GM12878 (cell line): ENCODE measurements at regions not wholly inside any gene's neighbourhood (a gene's known extent, or its start where the extent isn't known, plus 50 kb on each side); places are given as distances from the start of the nearest gene placed in this dataset.

ENCODE experiments used
- ATAC-seq: fragments of 200-7000 bp; cut with Tn5 transposase; 3 replicates; pipeline ENCODE4 v1.9.1; 2020; ENCODE audit warnings: mild to moderate bottlenecking, moderate library complexity
- BruUV-seq: library from RNA; stranded (reverse); fragments of 400-500 nt; replicated peaks from 2 replicates; lab custom pipeline; 2021; lab: Mats Ljungman, UMichigan
- CTCF ChIA-PET: fragments of 300-600 bp; sonication (Branson Sonifier 250); formaldehyde crosslinking; extraction: SDS; loops from one replicate; lab custom pipeline; 2021; ENCODE audit warnings: inconsistent platforms; lab: Yijun Ruan, JAX
- POLR2A ChIA-PET: fragments of 350-600 bp; formaldehyde crosslinking; extraction: SDS; loops from one replicate; lab custom pipeline; 2021; ENCODE audit warnings: inconsistent platforms; lab: Charles Lee
- RAD21 ChIA-PET: fragments of 300-600 bp; sonication (Branson Sonifier 250); formaldehyde crosslinking; loops from one replicate; lab custom pipeline; 2023; ENCODE audit warnings: antibody characterized with exemption; ENCODE audit not compliant: unreplicated experiment; lab: Charles Lee
- SMC1A ChIA-PET: fragments of 300-600 bp; sonication (Branson Sonifier 250); formaldehyde crosslinking; loops from one replicate; lab custom pipeline; 2023; ENCODE audit not compliant: unreplicated experiment, uncharacterized antibody; lab: Charles Lee
- DNase-seq: peaks from one replicate; pipeline ENCODE4 v3.0.0-alpha.2; 2011; ENCODE audit warnings: low read depth, low spot score
- FAIRE-seq: peaks from 3 replicates; lab custom pipeline; 2011; peaks lifted over from hg19 to GRCh38; lab: Jason Lieb, UNC
- H2AFZ ChIP-seq: 2 replicates; pipeline ENCODE4 v1.6.0; 2011; ENCODE audit warnings: low read depth, low read length, control low read depth; ENCODE audit not compliant: control insufficient read depth
- H3K27ac ChIP-seq: 2 replicates; pipeline ENCODE4 v1.5.1; 2011; ENCODE audit warnings: control low read depth; ENCODE audit not compliant: control insufficient read depth, insufficient read depth
- H3K27me3 ChIP-seq, 2 experiments: replicated peaks in 1 of 2; 2 replicates each; pipeline versions ENCODE4 v1.6.0 to v1.6.1; 2011; ENCODE audit warnings: low read length in 1 of 2; ENCODE audit not compliant: control insufficient read depth in 2 of 2, insufficient read depth in 2 of 2
- H3K36me3 ChIP-seq, 2 experiments: 2 replicates each; pipeline ENCODE4 v1.5.1; 2011; ENCODE audit warnings: low read length in 1 of 2; ENCODE audit not compliant: control insufficient read depth in 2 of 2, insufficient read depth in 2 of 2
- H3K4me1 ChIP-seq: 2 replicates; pipeline ENCODE4 v1.6.1; 2011; ENCODE audit warnings: mild to moderate bottlenecking, low read length, moderate library complexity, mixed read lengths; ENCODE audit not compliant: control insufficient read depth, insufficient read depth
- H3K4me2 ChIP-seq: 2 replicates; pipeline ENCODE4 v1.6.0; 2011; ENCODE audit warnings: control low read depth; ENCODE audit not compliant: control insufficient read depth, insufficient read depth
- H3K4me3 ChIP-seq: fragments of 200-600 bp; sonication (generic); 2 replicates; pipeline ENCODE4 v1.5.1; 2016
- H3K79me2 ChIP-seq: 2 replicates; pipeline ENCODE4 v1.6.0; 2011; ENCODE audit warnings: low read length; ENCODE audit not compliant: control insufficient read depth, insufficient read depth
- H3K9ac ChIP-seq: 2 replicates; pipeline ENCODE4 v1.8.0; 2011; ENCODE audit warnings: low read length, control low read depth, mixed read lengths; ENCODE audit not compliant: control insufficient read depth, insufficient read depth
- H3K9me3 ChIP-seq: replicated peaks from 3 replicates; pipeline ENCODE4 v1.5.1; 2011; ENCODE audit warnings: mild to moderate bottlenecking, low read length; ENCODE audit not compliant: control insufficient read depth, insufficient read depth
- H4K20me1 ChIP-seq: 2 replicates; pipeline ENCODE4 v1.6.0; 2011; ENCODE audit not compliant: control insufficient read depth, insufficient read depth
- NFIC ChIP-seq: IDR thresholded peaks from 2 replicates; pipeline ENCODE4 v1.6.1; 2012; ENCODE audit warnings: low read depth, mild to moderate bottlenecking, inconsistent platforms, low read length, moderate library complexity
- NFYB ChIP-seq: IDR thresholded peaks from 2 replicates; pipeline ENCODE4 v1.6.1; 2011; ENCODE audit warnings: low read depth, mild to moderate bottlenecking, low read length, improper control_type of control experiment, moderate library complexity; ENCODE audit not compliant: insufficient read depth
- NRF1 ChIP-seq: conservative IDR thresholded peaks from 2 replicates; pipeline ENCODE4 v1.6.1; 2011; ENCODE audit warnings: mild to moderate bottlenecking, low read depth, low read length, improper control_type of control experiment
- POLR2AphosphoS5 ChIP-seq: IDR thresholded peaks from 2 replicates; pipeline ENCODE4 v1.6.1; 2011; ENCODE audit warnings: mild to moderate bottlenecking, low read length, inconsistent platforms
- RELA ChIP-seq: fragments of 450-650 bp; IDR thresholded peaks from 2 replicates; pipeline ENCODE4 v1.8.0; 2014; ENCODE audit warnings: borderline replicate concordance; ENCODE audit not compliant: partially characterized antibody
- SRF ChIP-seq, 2 experiments: IDR thresholded peaks; 2 replicates each; pipeline ENCODE4 v1.6.1; 2011; ENCODE audit warnings: low read depth in 2 of 2, low read length in 2 of 2, mild to moderate bottlenecking in 1 of 2, moderate library complexity in 1 of 2
- ZBTB11 ChIP-seq: fragments of 450-650 bp; formaldehyde crosslinking; IDR thresholded peaks from 2 replicates; pipeline ENCODE4 v1.5.0; 2022; ENCODE audit warnings: mild to moderate bottlenecking, missing genetic modification characterization
- whole genome bisulfite sequencing: methylation state at CpG from one replicate; pipeline ENCODE4 v1.1.6; 2016; ENCODE audit warnings: low lambda C conversion rate; ENCODE audit not compliant: insufficient replicate concordance, insufficient coverage; ENCODE audit errors: missing lambda C conversion rate; 5-methylcytosine and 5-hydroxymethylcytosine counted together
- in situ Hi-C: fragments of 300-500 bp; cut with MboI; formaldehyde crosslinking; loops from 9 replicates; pipeline ENCODE4 v1.14.3; 2018; ENCODE audit warnings: mixed read lengths
- intact Hi-C: fragments of 100-400 bp; cut with micrococcal nuclease; formaldehyde crosslinking; loops from one replicate; pipeline ENCODE4 v1.14.2; 2022; ENCODE audit not compliant: unreplicated experiment
- TF ChIP-seq, protein P1 (sequence below): IDR thresholded peaks from 2 replicates; pipeline ENCODE4 v1.6.1; 2011; ENCODE audit warnings: mild to moderate bottlenecking, low read depth, low read length, moderate library complexity; ENCODE audit not compliant: insufficient replicate concordance

DNA sequence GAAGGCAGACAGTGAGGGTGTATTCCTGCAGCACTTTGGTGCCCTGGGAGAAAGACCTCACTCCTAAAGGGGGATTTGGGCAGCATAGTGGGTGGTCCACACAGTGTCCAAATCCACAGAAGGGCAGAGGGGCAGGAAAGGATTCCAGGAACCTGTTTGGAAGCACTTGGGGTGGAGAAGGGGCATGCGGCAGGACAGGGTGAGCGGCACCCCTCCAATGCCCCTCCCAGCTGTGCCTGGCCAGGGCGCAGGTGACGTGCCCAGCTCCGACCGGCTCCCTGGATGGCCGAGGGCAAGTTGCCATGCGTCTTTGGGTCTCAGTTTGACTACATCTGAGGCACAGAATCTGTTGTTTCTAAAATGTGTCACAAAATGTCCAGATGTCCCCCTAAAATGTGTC is 66.5 kb upstream of the HMX1 start:
- 24% methylated on average over 7 of the region's 8 CpGs for WGBS
- in situ Hi-C loops (no loop called here), intact Hi-C loops (no loop called here)
- ChIA-PET SMC1A (no interaction called here), CTCF (no interaction called here), RAD21 (no interaction called here), POLR2A (no interaction called here)
- Histone ChIP-seq H4K20me1 (no peaks in the 10 kb centered on the region), H3K4me1 (no peaks in the 10 kb centered on the region), H3K27ac (no peak overlapping the region), H2AFZ (no peak overlapping the region), H3K4me2 (no peak overlapping the region), H3K79me2 (no peaks in the 10 kb centered on the region), H3K4me3 (no peak overlapping the region), H3K9me3 (no peaks in the 10 kb centered on the region), H3K9ac (no peak overlapping the region), H3K27me3 (no peaks in the 10 kb centered on the region), H3K36me3 (no peaks in the 10 kb centered on the region)
- DNase-seq (no peak), FAIRE-seq (no peak), ATAC-seq (no peak)
- TF ChIP-seq POLR2AphosphoS5 (no peak), SRF (IDR thresholded peaks at IDR 0.05; ENCODE audit: low read depth in 2 of 2, low read length in 2 of 2) (no peak), ZBTB11 (CRISPR knock-in tag) (no peak), NFYB (no peak), RELA (no peak), NFIC (no peak), NRF1 (no peak)
- TF ChIP-seq, protein P1, sequence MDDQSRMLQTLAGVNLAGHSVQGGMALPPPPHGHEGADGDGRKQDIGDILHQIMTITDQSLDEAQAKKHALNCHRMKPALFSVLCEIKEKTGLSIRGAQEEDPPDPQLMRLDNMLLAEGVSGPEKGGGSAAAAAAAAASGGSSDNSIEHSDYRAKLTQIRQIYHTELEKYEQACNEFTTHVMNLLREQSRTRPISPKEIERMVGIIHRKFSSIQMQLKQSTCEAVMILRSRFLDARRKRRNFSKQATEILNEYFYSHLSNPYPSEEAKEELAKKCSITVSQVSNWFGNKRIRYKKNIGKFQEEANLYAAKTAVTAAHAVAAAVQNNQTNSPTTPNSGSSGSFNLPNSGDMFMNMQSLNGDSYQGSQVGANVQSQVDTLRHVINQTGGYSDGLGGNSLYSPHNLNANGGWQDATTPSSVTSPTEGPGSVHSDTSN = no peak
- BruUV-seq = no TSS peak
